ENCODE measurements at regions not wholly inside any gene's neighbourhood (a gene's known extent, or its start where the extent isn't known, plus 50 kb on each side); places are given as distances from the start of the nearest gene placed in this dataset.

GRCh38 chr11:104433751-104434150, 269.8 kb upstream of the PDGFD start:
- DNase-seq (ENCODE audit: low read depth in 2 of 2) = no peak

- no peak for DNase-seq (ENCODE audit: low read depth in 2 of 2)
Measured at GRCh38 chr11:104432981-104433380, 269.0 kb upstream of the PDGFD start.

- DNase-seq (ENCODE audit: low read depth in 2 of 2) = no peak
Measured at GRCh38 chr11:104432526-104432925, 268.6 kb upstream of the PDGFD start.

- DNase-seq (ENCODE audit: low read depth in 2 of 2) = no peak
Measured at GRCh38 chr11:104422324-104422944, 258.5 kb upstream of the PDGFD start.

GRCh38 chr11:104410336-104410735, 246.4 kb upstream of the PDGFD start:
- no peak for DNase-seq (ENCODE audit: low read depth in 2 of 2)

GRCh38 chr11:104408630-104409029, 244.7 kb upstream of the PDGFD start:
- no peak for DNase-seq (ENCODE audit: low read depth in 2 of 2)

- no peak for DNase-seq (ENCODE audit: low read depth in 2 of 2)
Measured at GRCh38 chr11:104405277-104405676, 241.3 kb upstream of the PDGFD start.

- no peak for DNase-seq (ENCODE audit: low read depth in 2 of 2)
Measured at GRCh38 chr11:104404231-104405175, 240.6 kb upstream of the PDGFD start.

GRCh38 chr11:104402812-104403521, 239.0 kb upstream of the PDGFD start:
- DNase-seq (ENCODE audit: low read depth in 2 of 2) = no peak

GRCh38 chr11:104394508-104394907, 230.6 kb upstream of the PDGFD start:
- DNase-seq (ENCODE audit: low read depth in 2 of 2) = no peak

GRCh38 chr11:104390651-104391050, 226.7 kb upstream of the PDGFD start:
- DNase-seq (ENCODE audit: low read depth in 2 of 2) = no peak

- DNase-seq (ENCODE audit: low read depth in 2 of 2) = no peak
Measured at GRCh38 chr11:104385884-104386283, 221.9 kb upstream of the PDGFD start.

GRCh38 chr11:104380358-104380757, 216.4 kb upstream of the PDGFD start:
- no peak for DNase-seq (ENCODE audit: low read depth in 2 of 2)

GRCh38 chr11:104372111-104372510, 208.2 kb upstream of the PDGFD start:
- no peak for DNase-seq (ENCODE audit: low read depth in 2 of 2)

- DNase-seq (ENCODE audit: low read depth in 2 of 2) = no peak
Measured at GRCh38 chr11:104370478-104370877, 206.5 kb upstream of the PDGFD start.

GRCh38 chr11:104369761-104370160, 205.8 kb upstream of the PDGFD start:
- DNase-seq (ENCODE audit: low read depth in 2 of 2) = no peak

GRCh38 chr11:104366321-104366734, 202.4 kb upstream of the PDGFD start:
- DNase-seq (ENCODE audit: low read depth in 2 of 2) = no peak

GRCh38 chr11:104365676-104366075, 201.7 kb upstream of the PDGFD start:
- DNase-seq (ENCODE audit: low read depth in 2 of 2) = no peak

GRCh38 chr11:104361975-104362374, 198.0 kb upstream of the PDGFD start:
- DNase-seq (ENCODE audit: low read depth in 2 of 2) = no peak

- DNase-seq (ENCODE audit: low read depth in 2 of 2) = no peak
Measured at GRCh38 chr11:104352036-104352435, 188.1 kb upstream of the PDGFD start.

- DNase-seq (ENCODE audit: low read depth in 2 of 2) = no peak
Measured at GRCh38 chr11:104343578-104343977, 179.6 kb upstream of the PDGFD start.

GRCh38 chr11:104340590-104340989, 176.6 kb upstream of the PDGFD start:
- no peak for DNase-seq (ENCODE audit: low read depth in 2 of 2)
